Progenitor cell of endocrine pancreas (in vitro differentiated cells): ENCODE measurements at regions not wholly inside any gene's neighbourhood (a gene's known extent, or its start where the extent isn't known, plus 50 kb on each side); places are given as distances from the start of the nearest gene placed in this dataset.

Experiments used
- DNase-seq: peaks from one replicate; pipeline ENCODE4 v3.0.0; 2021; ENCODE audit warnings: low spot score; ENCODE audit not compliant: unreplicated experiment
- H3K27ac Mint-ChIP-seq: 2 replicates; pipeline ENCODE4 v1.8.0; 2021; ENCODE audit warnings: mild to moderate bottlenecking, moderate library complexity, mixed read lengths
- H3K27me3 Mint-ChIP-seq: 2 replicates; pipeline ENCODE4 v1.8.0; 2021; ENCODE audit warnings: mixed read lengths
- H3K36me3 Mint-ChIP-seq: 2 replicates; pipeline ENCODE4 v1.8.0; 2022; ENCODE audit warnings: mixed read lengths; ENCODE audit not compliant: insufficient read depth
- H3K4me1 Mint-ChIP-seq: 2 replicates; pipeline ENCODE4 v1.8.0; 2021; ENCODE audit warnings: low read depth, mixed read lengths
- H3K4me3 Mint-ChIP-seq: 2 replicates; pipeline ENCODE4 v1.8.0; 2021; ENCODE audit warnings: low read depth, mild to moderate bottlenecking, moderate library complexity, mixed read lengths
- H3K9me3 Mint-ChIP-seq: 2 replicates; pipeline ENCODE4 v1.8.0; 2021; ENCODE audit warnings: low read depth, mixed read lengths
- TF ChIP-seq, protein P1 (sequence below): fragments of 200-600 bp; sonication (generic); IDR thresholded peaks from one replicate; pipeline ENCODE4 v1.5.0; 2021; ENCODE audit warnings: antibody characterized with exemption, mild to moderate bottlenecking; ENCODE audit not compliant: unreplicated experiment

- TF ChIP-seq, protein P1, sequence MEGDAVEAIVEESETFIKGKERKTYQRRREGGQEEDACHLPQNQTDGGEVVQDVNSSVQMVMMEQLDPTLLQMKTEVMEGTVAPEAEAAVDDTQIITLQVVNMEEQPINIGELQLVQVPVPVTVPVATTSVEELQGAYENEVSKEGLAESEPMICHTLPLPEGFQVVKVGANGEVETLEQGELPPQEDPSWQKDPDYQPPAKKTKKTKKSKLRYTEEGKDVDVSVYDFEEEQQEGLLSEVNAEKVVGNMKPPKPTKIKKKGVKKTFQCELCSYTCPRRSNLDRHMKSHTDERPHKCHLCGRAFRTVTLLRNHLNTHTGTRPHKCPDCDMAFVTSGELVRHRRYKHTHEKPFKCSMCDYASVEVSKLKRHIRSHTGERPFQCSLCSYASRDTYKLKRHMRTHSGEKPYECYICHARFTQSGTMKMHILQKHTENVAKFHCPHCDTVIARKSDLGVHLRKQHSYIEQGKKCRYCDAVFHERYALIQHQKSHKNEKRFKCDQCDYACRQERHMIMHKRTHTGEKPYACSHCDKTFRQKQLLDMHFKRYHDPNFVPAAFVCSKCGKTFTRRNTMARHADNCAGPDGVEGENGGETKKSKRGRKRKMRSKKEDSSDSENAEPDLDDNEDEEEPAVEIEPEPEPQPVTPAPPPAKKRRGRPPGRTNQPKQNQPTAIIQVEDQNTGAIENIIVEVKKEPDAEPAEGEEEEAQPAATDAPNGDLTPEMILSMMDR = no peak
- Mint-ChIP-seq H3K4me1 (peaks cover 5% of the 10 kb centered on the region), H3K27ac (no peak overlapping the region), H3K9me3 (no peaks in the 10 kb centered on the region), H3K27me3 (no peaks in the 10 kb centered on the region), H3K36me3 (no peaks in the 10 kb centered on the region), H3K4me3 (no peak overlapping the region)
- DNase-seq = no peak
Observed at GRCh38 chr18:40855661-40856060, 1099.4 kb upstream of the PIK3C3 start.

GRCh38 chr18:40852406-40852805 is 1102.6 kb upstream of the PIK3C3 start:
- DNase-seq = no peak
- Mint-ChIP-seq H3K27me3 (no peaks in the 10 kb centered on the region), H3K36me3 (no peaks in the 10 kb centered on the region), H3K4me1 (peaks cover 5% of the 10 kb centered on the region), H3K4me3 (no peak overlapping the region), H3K27ac (no peak overlapping the region), H3K9me3 (no peaks in the 10 kb centered on the region)
- TF ChIP-seq, protein P1 = no peak

- Mint-ChIP-seq H3K27ac (no peak overlapping the region), H3K4me3 (no peak overlapping the region), H3K36me3 (no peaks in the 10 kb centered on the region), H3K9me3 (no peaks in the 10 kb centered on the region), H3K27me3 (no peaks in the 10 kb centered on the region), H3K4me1 (peaks cover 5% of the 10 kb centered on the region)
- DNase-seq = no peak
- TF ChIP-seq, protein P1 = no peak
Observed at GRCh38 chr18:40851014-40851429, 1104.0 kb upstream of the PIK3C3 start.

DNA sequence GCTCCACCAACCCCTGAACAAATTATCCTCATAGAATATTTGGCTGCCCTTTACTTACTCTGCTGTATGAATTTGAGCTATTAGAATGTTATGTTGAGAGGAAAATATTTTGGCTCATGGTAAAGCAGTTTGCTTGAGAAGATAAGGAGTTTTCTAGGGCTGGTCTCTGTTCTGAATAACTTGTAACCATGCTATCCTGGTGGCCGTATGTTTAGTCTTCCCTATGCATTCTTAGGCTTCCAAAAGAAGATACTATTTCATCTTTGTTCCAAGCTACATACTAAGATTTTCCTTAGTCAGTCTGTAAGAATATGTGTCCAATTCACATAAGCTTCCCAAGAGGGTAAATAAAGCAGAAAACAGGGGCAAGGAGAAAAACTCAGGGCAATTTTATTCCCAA is 1105.1 kb upstream of the PIK3C3 start:
- no peaks in the 10 kb centered on the region for H3K36me3 Mint-ChIP-seq
- H3K27ac Mint-ChIP-seq = no peak overlapping the region
- no peaks in the 10 kb centered on the region for H3K9me3 Mint-ChIP-seq
- no peak for DNase-seq
- no peaks in the 10 kb centered on the region for H3K27me3 Mint-ChIP-seq
- no peaks in the 10 kb centered on the region for H3K4me1 Mint-ChIP-seq
- H3K4me3 Mint-ChIP-seq = no peak overlapping the region
- TF ChIP-seq, protein P1 = no peak

- H3K36me3 Mint-ChIP-seq = no peaks in the 10 kb centered on the region
- DNase-seq = no peak
- no peak overlapping the region for H3K27ac Mint-ChIP-seq
- H3K4me1 Mint-ChIP-seq = no peaks in the 10 kb centered on the region
- H3K4me3 Mint-ChIP-seq = no peak overlapping the region
- peaks cover 7% of the 10 kb centered on the region for H3K9me3 Mint-ChIP-seq
- TF ChIP-seq, protein P1 = no peak
- H3K27me3 Mint-ChIP-seq = no peaks in the 10 kb centered on the region
Observed at GRCh38 chr18:40841467-40841866, 1113.6 kb upstream of the PIK3C3 start.
